ENCODE measurements at regions not wholly inside any gene's neighbourhood (a gene's known extent, or its start where the extent isn't known, plus 50 kb on each side); places are given as distances from the start of the nearest gene placed in this dataset.

- no peak for TF ChIP-seq REST (IDR thresholded peaks at IDR 0.05; ENCODE audit: insufficient read depth in 1 of 2, low read depth in 2 of 2, low read length in 2 of 2)
- no peak for TF ChIP-seq FOXP2 (optimal IDR thresholded peaks at IDR 0.05; ENCODE audit: borderline replicate concordance, extremely low read depth, extremely low read length, insufficient read depth)
- TF ChIP-seq POLR2AphosphoS5 (IDR thresholded peaks at IDR 0.05; ENCODE audit: low read depth, low read length) = no peak
- no peak for TF ChIP-seq SIN3A (IDR thresholded peaks at IDR 0.05; ENCODE audit: borderline replicate concordance, insufficient read depth, low read length)
- TF ChIP-seq TAF1 (IDR thresholded peaks at IDR 0.05; ENCODE audit: borderline replicate concordance, insufficient read depth, low read length) = no peak
These were observed 660.6 kb upstream of the B3GALT2 start for GRCh38 chr1:193846876-193847604.

GRCh38 chr1:193846411-193846810 is 660.0 kb upstream of the B3GALT2 start:
- no peak for TF ChIP-seq REST (IDR thresholded peaks at IDR 0.05; ENCODE audit: insufficient read depth in 1 of 2, low read depth in 2 of 2, low read length in 2 of 2)
- TF ChIP-seq FOXP2 (optimal IDR thresholded peaks at IDR 0.05; ENCODE audit: borderline replicate concordance, extremely low read depth, extremely low read length, insufficient read depth) = no peak
- no peak for TF ChIP-seq TAF1 (IDR thresholded peaks at IDR 0.05; ENCODE audit: borderline replicate concordance, insufficient read depth, low read length)
- no peak for TF ChIP-seq POLR2AphosphoS5 (IDR thresholded peaks at IDR 0.05; ENCODE audit: low read depth, low read length)
- TF ChIP-seq SIN3A (IDR thresholded peaks at IDR 0.05; ENCODE audit: borderline replicate concordance, insufficient read depth, low read length) = no peak

- TF ChIP-seq FOXP2 (optimal IDR thresholded peaks at IDR 0.05; ENCODE audit: borderline replicate concordance, extremely low read depth, extremely low read length, insufficient read depth) = no peak
- TF ChIP-seq SIN3A (IDR thresholded peaks at IDR 0.05; ENCODE audit: borderline replicate concordance, insufficient read depth, low read length) = no peak
- TF ChIP-seq REST (IDR thresholded peaks at IDR 0.05; ENCODE audit: insufficient read depth in 1 of 2, low read depth in 2 of 2, low read length in 2 of 2) = no peak
- TF ChIP-seq TAF1 (IDR thresholded peaks at IDR 0.05; ENCODE audit: borderline replicate concordance, insufficient read depth, low read length) = no peak
- TF ChIP-seq POLR2AphosphoS5 (IDR thresholded peaks at IDR 0.05; ENCODE audit: low read depth, low read length) = no peak
These were observed 655.4 kb upstream of the B3GALT2 start for GRCh38 chr1:193841857-193842256.

GRCh38 chr1:193831465-193831864 is 645.1 kb upstream of the B3GALT2 start:
- TF ChIP-seq POLR2AphosphoS5 (IDR thresholded peaks at IDR 0.05; ENCODE audit: low read depth, low read length) (no peak), SIN3A (IDR thresholded peaks at IDR 0.05; ENCODE audit: borderline replicate concordance, insufficient read depth, low read length) (no peak), REST (IDR thresholded peaks at IDR 0.05; ENCODE audit: insufficient read depth in 1 of 2, low read depth in 2 of 2, low read length in 2 of 2) (no peak), TAF1 (IDR thresholded peaks at IDR 0.05; ENCODE audit: borderline replicate concordance, insufficient read depth, low read length) (no peak), FOXP2 (optimal IDR thresholded peaks at IDR 0.05; ENCODE audit: borderline replicate concordance, extremely low read depth, extremely low read length, insufficient read depth) (no peak)
